HepG2 (cell line): ENCODE measurements at regions not wholly inside any gene's neighbourhood (a gene's known extent, or its start where the extent isn't known, plus 50 kb on each side); places are given as distances from the start of the nearest gene placed in this dataset.

Source experiments
- ATAC-seq: fragments of 200-7000 bp; cut with Tn5 transposase; 3 replicates; pipeline ENCODE4 v1.9.1; 2020; ENCODE audit warnings: mild to moderate bottlenecking, moderate library complexity
- BruUV-seq: library from RNA; stranded (reverse); fragments of 400-500 nt; replicated peaks from 2 replicates; lab custom pipeline; 2021; lab: Mats Ljungman, UMichigan
- CTCF ChIA-PET: fragments of 300-600 bp; formaldehyde crosslinking; extraction: SDS; loops from one replicate; lab custom pipeline; 2021; ENCODE audit warnings: low total read pairs, inconsistent platforms, low intra/inter-chr PET ratio; lab: Yijun Ruan, JAX
- POLR2A ChIA-PET: fragments of 350-600 bp; sonication (Branson Sonifier 250); formaldehyde crosslinking; loops from one replicate; lab custom pipeline; 2020; ENCODE audit warnings: antibody characterized with exemption, inconsistent platforms; lab: Yijun Ruan, JAX
- DNase-seq: peaks from one replicate; pipeline ENCODE4 v3.0.0-alpha.2; 2015; ENCODE audit warnings: low spot score
- FAIRE-seq: peaks from 3 replicates; lab custom pipeline; 2011; peaks lifted over from hg19 to GRCh38; lab: Jason Lieb, UNC
- H2AFZ ChIP-seq: one replicate; pipeline ENCODE4 v1.6.1; 2011; ENCODE audit warnings: low read length, inconsistent platforms
- H3K27ac ChIP-seq: fragments of 300-600 bp; 3 replicates; pipeline ENCODE4 v1.8.0; 2011; ENCODE audit warnings: mixed run types, mild to moderate bottlenecking, mixed read lengths, low read length, inconsistent platforms; ENCODE audit not compliant: insufficient read depth; ENCODE audit errors: extremely low read length
- H3K27me3 ChIP-seq, 2 experiments: fragments of 200-600 bp in 1 of 2; 2 replicates in 1 of 2; 3 replicates in 1 of 2; pipeline versions ENCODE4 v1.6.0 to v1.8.0; 2011; ENCODE audit warnings: low read length in 2 of 2, mild to moderate bottlenecking in 2 of 2, moderate library complexity in 2 of 2, inconsistent platforms in 1 of 2; ENCODE audit not compliant: insufficient read depth in 2 of 2, control insufficient read depth in 1 of 2
- H3K36me3 ChIP-seq, 2 experiments: fragments of 200-600 bp in 1 of 2; replicated peaks in 1 of 2; 2 replicates in 1 of 2; 3 replicates in 1 of 2; pipeline versions ENCODE4 v1.5.1 to v1.8.0; 2011; ENCODE audit warnings: low read length in 2 of 2, inconsistent platforms in 1 of 2; ENCODE audit not compliant: insufficient read depth in 2 of 2, control insufficient read depth in 1 of 2
- H3K4me1 ChIP-seq: 2 replicates; pipeline ENCODE4 v1.5.1; 2012; ENCODE audit warnings: low read length, inconsistent platforms; ENCODE audit not compliant: insufficient read depth
- H3K4me2 ChIP-seq: 2 replicates; pipeline ENCODE4 v1.6.0; 2011; ENCODE audit warnings: low read depth, low read length, inconsistent platforms
- H3K4me3 ChIP-seq, 3 experiments: fragments of 200-600 bp in 1 of 3; sonication (generic), shearing (Covaris generic) in 1 of 3; replicated peaks in 1 of 3; 2 replicates each; pipeline ENCODE4 v1.5.1; 2011 to 2016; ENCODE audit warnings: low read length in 3 of 3, inconsistent platforms in 2 of 3, low read depth in 2 of 3, mild to moderate bottlenecking in 2 of 3, control low read depth in 1 of 3, mixed read lengths in 1 of 3; ENCODE audit not compliant: insufficient read depth in 1 of 3
- H3K79me2 ChIP-seq: one replicate; pipeline ENCODE4 v1.6.1; 2011; ENCODE audit warnings: low read length, inconsistent platforms; ENCODE audit not compliant: insufficient read depth
- H3K9ac ChIP-seq: 2 replicates; pipeline ENCODE4 v1.6.0; 2011; ENCODE audit warnings: mild to moderate bottlenecking, low read depth, low read length, inconsistent platforms; ENCODE audit not compliant: insufficient read depth
- H3K9me3 ChIP-seq: 2 replicates; pipeline ENCODE4 v1.5.1; 2012; ENCODE audit warnings: mild to moderate bottlenecking, low read length
- H4K20me1 ChIP-seq: 2 replicates; pipeline ENCODE4 v1.6.0; 2011; ENCODE audit warnings: inconsistent platforms, mild to moderate bottlenecking, low read length, moderate library complexity; ENCODE audit not compliant: insufficient read depth
- AGO1 ChIP-seq: fragments of 200-400 bp; formaldehyde crosslinking; IDR thresholded peaks from 2 replicates; pipeline ENCODE4 v1.6.1; 2017; ENCODE audit warnings: mild to moderate bottlenecking, low read depth, low read length, moderate library complexity; ENCODE audit not compliant: poor library complexity, severe bottlenecking
- CBX2 ChIP-seq, 2 experiments: fragments of 200-600 bp in 1 of 2; sonication (generic); formaldehyde crosslinking in 1 of 2; IDR thresholded peaks; 2 replicates each; pipeline versions ENCODE4 v1.7.0 to v1.8.1; 2018 to 2022; ENCODE audit warnings: low read depth in 2 of 2, low read length in 1 of 2, mild to moderate bottlenecking in 1 of 2, missing genetic modification reagents in 1 of 2
- ELF3 ChIP-seq: IDR thresholded peaks from 2 replicates; pipeline ENCODE4 v1.6.1; 2016; ENCODE audit warnings: missing genetic modification reagents, missing compliant biosample characterization
- MEIS2 ChIP-seq: sonication (generic); formaldehyde crosslinking; IDR thresholded peaks from 2 replicates; pipeline ENCODE4 v1.9.0; 2021; ENCODE audit warnings: mild to moderate bottlenecking, missing genetic modification reagents
- MIXL1 ChIP-seq: IDR thresholded peaks from 2 replicates; pipeline ENCODE4 v1.6.1; 2016
- NR2F6 ChIP-seq, 2 experiments: IDR thresholded peaks; 2 replicates each; pipeline ENCODE4 v1.6.1; 2016; ENCODE audit warnings: antibody characterized with exemption in 1 of 2, mild to moderate bottlenecking in 1 of 2
- TEAD3 ChIP-seq: optimal IDR thresholded peaks from 2 replicates; pipeline ENCODE3; 2016; ENCODE audit warnings: borderline replicate concordance
- TFDP2 ChIP-seq: sonication (generic); formaldehyde crosslinking; IDR thresholded peaks from 2 replicates; pipeline ENCODE4 v1.4.0; 2020; ENCODE audit warnings: missing genetic modification reagents
- TOPORS ChIP-seq: sonication (generic); formaldehyde crosslinking; IDR thresholded peaks from 2 replicates; pipeline ENCODE4 v1.8.0; 2023; ENCODE audit warnings: mild to moderate bottlenecking, missing genetic modification reagents
- ZFP37 ChIP-seq: sonication (generic); formaldehyde crosslinking; IDR thresholded peaks from 2 replicates; pipeline ENCODE4 v1.4.0; 2020; ENCODE audit warnings: missing genetic modification reagents, borderline replicate concordance
- ZNF18 ChIP-seq: sonication (generic); formaldehyde crosslinking; IDR thresholded peaks from 2 replicates; pipeline ENCODE4 v1.8.0; 2022; ENCODE audit warnings: mild to moderate bottlenecking, missing genetic modification reagents; ENCODE audit not compliant: insufficient replicate concordance
- ZNF234 ChIP-seq: sonication (generic); formaldehyde crosslinking; conservative IDR thresholded peaks from 2 replicates; pipeline ENCODE4 v1.5.1; 2020; ENCODE audit warnings: mild to moderate bottlenecking, missing genetic modification reagents
- ZNF263 ChIP-seq: sonication (generic); formaldehyde crosslinking; IDR thresholded peaks from 2 replicates; pipeline ENCODE4 v1.4.0; 2020; ENCODE audit warnings: missing genetic modification reagents
- ZNF446 ChIP-seq: sonication (generic); formaldehyde crosslinking; IDR thresholded peaks from 2 replicates; pipeline ENCODE4 v1.5.0; 2020; ENCODE audit warnings: mild to moderate bottlenecking, missing genetic modification reagents
- ZNF83 ChIP-seq: sonication (generic); formaldehyde crosslinking; IDR thresholded peaks from 2 replicates; pipeline ENCODE4 v1.4.0; 2020; ENCODE audit warnings: missing genetic modification reagents, mild to moderate bottlenecking, borderline replicate concordance
- WGBS: methylation state at CpG from one replicate; pipeline ENCODE4 v1.1.6; 2017; ENCODE audit warnings: low lambda C conversion rate; 5-methylcytosine and 5-hydroxymethylcytosine counted together
- in situ Hi-C: cut with HindIII; loops from 2 replicates; pipeline ENCODE4 v1.10.0; 2017; ENCODE audit warnings: low pct_unique_long_range_greater_than_20kb; ENCODE audit not compliant: extremely low pct_ligation_motif_present
- intact Hi-C: fragments of 100-400 bp; cut with micrococcal nuclease; formaldehyde crosslinking; loops from one replicate; pipeline ENCODE4 v1.10.0; 2022; ENCODE audit not compliant: unreplicated experiment
- TF ChIP-seq, protein P1 (sequence below): sonication (generic); formaldehyde crosslinking; IDR thresholded peaks from 2 replicates; pipeline ENCODE4 v1.8.1; 2023; ENCODE audit warnings: mild to moderate bottlenecking, missing genetic modification reagents

DNA sequence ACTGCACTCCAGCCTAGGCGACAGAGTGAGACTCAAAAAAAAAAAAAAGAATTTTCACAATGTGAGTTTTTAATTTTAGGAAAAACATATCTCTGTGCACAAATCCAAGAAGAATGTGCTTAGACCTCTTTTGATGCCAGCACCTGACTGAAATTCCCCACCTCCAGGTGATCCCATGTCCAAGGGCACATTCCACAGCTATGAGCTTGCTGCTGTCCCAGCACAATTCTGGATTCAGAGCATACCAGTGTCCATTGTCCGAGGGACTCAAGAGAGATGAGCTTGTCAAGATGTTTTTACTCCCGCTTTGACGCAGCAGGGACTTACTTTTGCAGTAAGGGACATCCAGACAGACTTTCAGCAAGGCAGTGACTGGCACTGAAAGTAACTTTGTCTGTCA, 489.1 kb upstream of the ACVR2A start:
- intact Hi-C loops, result no loop called here
- no peaks in the 10 kb centered on the region for H4K20me1 ChIP-seq
- WGBS, result 31% methylated on average over 4 of the region's 4 CpGs
- BruUV-seq, result no TSS peak
- POLR2A ChIA-PET, result no interaction called here
- H3K9me3 ChIP-seq, result no peaks in the 10 kb centered on the region
- no peak overlapping the region for H2AFZ ChIP-seq
- H3K79me2 ChIP-seq, result no peaks in the 10 kb centered on the region
- TF ChIP-seq MIXL1 (CRISPR knock-in tag), result no peak
- no peak for TF ChIP-seq ELF3 (CRISPR knock-in tag)
- no peak for TF ChIP-seq NR2F6 (IDR thresholded peaks at IDR 0.05)
- no peak for TF ChIP-seq NR2F6 (CRISPR knock-in tag; IDR thresholded peaks at IDR 0.05)
- peak; percentile 52 for TF ChIP-seq TEAD3 (CRISPR knock-in tag)
- no peak for TF ChIP-seq ZNF446 (CRISPR knock-in tag)
- no peak for TF ChIP-seq TFDP2 (CRISPR knock-in tag)
- TF ChIP-seq MEIS2 (CRISPR knock-in tag), result no peak
- TF ChIP-seq, all 625 proteins: peak for 1
- ATAC-seq, result peak; percentile 77
- peak; percentile 27 for DNase-seq
- Histone ChIP-seq H3K4me2 (no peak overlapping the region), H3K27me3 (no peaks in the 10 kb centered on the region), H3K4me3 (no peak overlapping the region), H3K36me3 (no peaks in the 10 kb centered on the region), H3K4me1 (no peaks in the 10 kb centered on the region), H3K27ac (no peak overlapping the region), H3K9ac (no peak overlapping the region)
- CTCF ChIA-PET, result no interaction called here
- in situ Hi-C loops, result no loop called here
- no peak for FAIRE-seq

- no peak overlapping the region for H2AFZ ChIP-seq
- ATAC-seq (no peak), FAIRE-seq (no peak), DNase-seq (no peak)
- ChIA-PET POLR2A (no interaction called here), CTCF (no interaction called here)
- H3K9me3 ChIP-seq, result no peaks in the 10 kb centered on the region
- in situ Hi-C loops (no loop called here), intact Hi-C loops (no loop called here)
- no peak overlapping the region for H3K9ac ChIP-seq
- no peak for TF ChIP-seq ZFP37 (CRISPR knock-in tag)
- TF ChIP-seq ZNF234, result no peak
- TF ChIP-seq CBX2 (IDR thresholded peaks at IDR 0.05; ENCODE audit: low read depth, low read length), result no peak
- no peak for TF ChIP-seq CBX2 (CRISPR knock-in tag; IDR thresholded peaks at IDR 0.05; ENCODE audit: low read depth)
- TF ChIP-seq ZNF263 (CRISPR knock-in tag), result no peak
- no peak for TF ChIP-seq ZNF18 (CRISPR knock-in tag)
- TF ChIP-seq TOPORS (CRISPR knock-in tag), result no peak
- no peak for TF ChIP-seq ZNF83
- TF ChIP-seq AGO1, result no peak
- TF ChIP-seq, protein P1, sequence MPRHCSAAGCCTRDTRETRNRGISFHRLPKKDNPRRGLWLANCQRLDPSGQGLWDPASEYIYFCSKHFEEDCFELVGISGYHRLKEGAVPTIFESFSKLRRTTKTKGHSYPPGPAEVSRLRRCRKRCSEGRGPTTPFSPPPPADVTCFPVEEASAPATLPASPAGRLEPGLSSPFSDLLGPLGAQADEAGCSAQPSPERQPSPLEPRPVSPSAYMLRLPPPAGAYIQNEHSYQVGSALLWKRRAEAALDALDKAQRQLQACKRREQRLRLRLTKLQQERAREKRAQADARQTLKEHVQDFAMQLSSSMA, result no peak
- H3K36me3 ChIP-seq, result no peaks in the 10 kb centered on the region
- H3K4me2 ChIP-seq, result no peak overlapping the region
- no peaks in the 10 kb centered on the region for H3K4me1 ChIP-seq
- no peaks in the 10 kb centered on the region for H3K79me2 ChIP-seq
- H4K20me1 ChIP-seq, result no peaks in the 10 kb centered on the region
- H3K27me3 ChIP-seq, result no peaks in the 10 kb centered on the region
- H3K27ac ChIP-seq, result no peak overlapping the region
- H3K4me3 ChIP-seq, result no peak overlapping the region
- no TSS peak for BruUV-seq
Measured at GRCh38 chr2:147353072-147353381, 491.8 kb upstream of the ACVR2A start.
